NCI-H2029 (cell line): ENCODE measurements at regions not wholly inside any gene's neighbourhood (a gene's known extent, or its start where the extent isn't known, plus 50 kb on each side); places are given as distances from the start of the nearest gene placed in this dataset.

ENCODE experiments used
- DNase-seq: peaks from one replicate; lab custom pipeline; 2025; lab: John Stamatoyannopoulos, UW

DNA sequence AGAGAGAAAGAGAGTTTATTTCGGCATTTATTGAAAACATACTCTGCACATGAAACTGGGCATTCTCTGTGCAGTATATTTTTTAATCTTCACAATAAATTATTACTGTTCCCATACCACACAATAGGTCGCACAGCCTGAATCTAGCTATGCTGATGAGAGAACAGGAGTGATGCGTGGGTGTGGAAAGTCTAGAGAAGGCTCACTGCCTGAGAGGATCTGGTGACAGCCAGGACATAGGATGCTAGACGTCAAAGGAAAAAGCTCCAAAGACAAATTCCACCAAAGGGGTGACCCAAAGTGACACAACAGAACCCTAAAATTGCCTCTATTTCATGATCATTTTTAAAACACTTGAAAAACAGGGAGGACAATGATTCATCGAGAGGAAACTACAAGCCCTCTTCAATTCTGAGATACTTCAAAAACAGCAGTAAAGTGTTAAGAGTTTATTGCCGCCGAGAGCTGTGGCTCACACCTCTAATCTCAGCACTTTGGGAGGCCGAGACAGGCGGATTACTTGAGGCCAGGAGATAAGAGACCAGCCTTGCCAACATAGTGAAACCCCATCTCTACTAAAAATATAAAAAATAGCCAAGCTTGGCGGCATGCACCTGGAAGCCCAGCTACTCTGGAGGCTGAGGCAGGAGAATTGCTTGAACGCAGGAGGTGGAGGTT, 189.6 kb upstream of the NBEA start:
- DNase-seq = no peak

DNA sequence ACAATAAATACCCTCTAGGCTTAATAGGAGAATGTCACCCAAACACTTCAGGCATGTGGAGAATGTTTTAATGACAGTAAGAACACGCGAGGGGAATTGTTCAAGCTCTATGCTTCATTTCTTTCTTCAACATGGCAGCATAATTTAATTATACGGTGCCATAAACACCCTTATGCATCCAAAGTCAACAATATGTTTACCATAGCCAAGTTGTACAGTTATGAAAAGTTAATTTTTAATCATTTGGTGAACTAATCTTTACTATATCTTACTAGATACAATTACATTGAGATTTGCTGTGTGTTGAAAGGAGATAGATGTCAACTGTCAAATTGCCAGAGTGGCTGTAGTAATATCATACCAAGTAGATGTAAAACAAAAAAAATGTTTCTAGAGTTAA, 185.9 kb upstream of the NBEA start:
- DNase-seq = no peak

DNA sequence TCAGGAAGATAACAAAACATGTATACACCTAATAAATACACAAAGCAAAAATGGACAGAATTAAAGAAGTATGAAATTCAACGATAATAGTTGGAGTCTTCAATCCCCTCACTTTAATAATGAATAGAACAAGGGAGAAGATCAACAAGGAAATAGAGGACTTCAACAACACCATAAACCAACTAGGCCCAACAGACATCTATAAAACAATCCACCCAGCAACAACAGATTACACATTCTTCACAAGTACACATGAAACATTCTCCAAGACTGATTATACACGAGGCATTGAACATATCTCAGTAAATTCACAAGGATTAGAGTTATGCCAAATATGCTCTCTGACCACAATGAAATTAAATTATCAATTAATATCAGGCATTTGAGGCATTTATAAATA, 185.5 kb upstream of the NBEA start:
- no peak for DNase-seq

GRCh38 chr13:34757441-34757840, 184.6 kb upstream of the NBEA start:
- DNase-seq = no peak

DNA sequence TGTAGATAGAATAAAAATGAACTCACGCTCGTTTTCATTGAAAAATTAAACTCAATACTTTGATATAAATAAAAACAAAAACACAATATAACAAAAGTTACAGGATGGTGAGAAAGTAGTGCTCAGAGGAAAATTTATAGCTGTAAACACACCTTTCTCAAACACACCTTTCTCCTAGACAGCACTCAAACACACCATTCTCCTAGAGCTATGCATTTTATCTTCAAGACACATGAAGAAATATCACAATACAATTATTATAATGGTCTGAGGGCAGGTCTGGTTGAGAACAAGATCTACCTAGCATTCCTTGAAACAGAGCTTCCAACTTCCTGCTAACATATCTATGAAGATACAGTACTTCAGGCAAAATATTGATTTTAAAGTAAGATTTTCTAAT, 183.4 kb upstream of the NBEA start:
- DNase-seq = no peak

DNA sequence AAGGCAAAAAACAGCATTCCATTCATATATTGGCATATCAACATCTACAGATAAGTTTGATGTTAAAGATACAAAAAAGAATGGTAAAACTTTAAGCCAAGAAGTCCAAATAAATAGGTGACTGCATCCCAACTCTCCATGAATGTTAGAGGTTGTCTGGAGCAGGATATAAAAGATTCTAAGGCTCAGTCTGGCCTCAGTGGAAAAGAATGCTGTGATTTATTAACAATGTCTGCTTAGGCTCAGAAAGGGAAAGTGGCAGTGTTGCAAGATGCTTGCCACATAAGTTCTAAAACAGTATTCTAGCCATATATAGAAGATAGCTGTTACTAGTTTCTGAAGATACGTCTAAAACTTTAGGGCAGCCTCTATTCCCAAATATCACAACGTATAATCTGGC, 179.8 kb upstream of the NBEA start:
- no peak for DNase-seq

DNA sequence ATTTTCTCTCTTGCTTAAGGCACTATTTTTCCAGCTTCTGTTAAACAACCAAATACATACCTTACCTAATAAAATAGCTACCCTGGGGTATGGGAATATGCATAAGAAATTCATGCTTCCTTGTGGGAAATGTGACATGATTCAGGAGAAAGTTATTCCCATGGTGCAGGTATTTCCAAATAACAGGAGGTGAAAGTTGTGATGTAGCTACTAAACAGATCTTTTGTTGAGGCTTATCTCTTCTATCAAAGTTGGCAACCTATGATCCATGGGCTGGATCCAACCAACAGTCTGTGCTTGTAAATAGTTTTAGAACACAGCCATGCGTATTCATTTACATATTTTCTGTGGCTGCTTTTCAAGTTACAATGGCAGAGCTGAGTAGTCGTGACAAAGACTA, 177.8 kb upstream of the NBEA start:
- DNase-seq = no peak

- no peak for DNase-seq
Observed at GRCh38 chr13:34765446-34766180, 176.5 kb upstream of the NBEA start.

DNA sequence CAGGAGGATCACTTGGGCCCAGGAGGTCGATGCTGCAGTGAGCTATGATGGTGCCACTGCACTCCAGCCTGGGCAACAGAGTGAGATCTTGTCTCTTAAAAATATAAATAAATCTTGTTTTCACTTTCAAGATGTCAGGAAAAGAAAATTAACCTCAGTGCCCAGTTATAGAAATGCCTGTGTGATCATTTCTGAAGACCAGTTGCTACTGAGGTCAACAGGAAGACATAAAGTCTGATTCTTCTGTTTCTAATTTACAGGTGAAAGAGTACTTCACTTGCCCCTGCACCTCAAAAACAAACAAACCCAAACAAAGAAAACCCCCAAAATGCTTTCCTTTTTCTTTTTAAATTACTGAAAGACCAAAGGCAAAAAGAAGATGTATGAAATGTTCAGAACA, 174.3 kb upstream of the NBEA start:
- no peak for DNase-seq

DNA sequence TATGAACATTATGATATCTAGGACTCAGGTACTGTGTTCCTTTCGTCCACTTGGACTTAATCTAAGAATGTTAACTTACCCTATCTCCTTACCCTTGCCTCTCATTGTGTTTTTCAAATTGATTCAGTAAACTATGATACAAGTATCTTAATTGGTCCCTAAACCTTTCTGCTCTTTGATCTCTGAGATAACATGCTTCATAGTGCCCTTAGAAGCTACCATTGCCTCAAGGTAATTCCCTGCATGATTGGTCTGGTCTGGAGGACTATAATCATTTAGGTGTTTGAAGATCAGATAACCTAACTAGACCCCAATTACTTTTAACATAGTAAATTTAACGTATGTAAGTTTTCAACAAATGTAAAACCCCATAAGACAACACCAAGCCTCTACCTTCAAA, 169.9 kb upstream of the NBEA start:
- DNase-seq = no peak

DNA sequence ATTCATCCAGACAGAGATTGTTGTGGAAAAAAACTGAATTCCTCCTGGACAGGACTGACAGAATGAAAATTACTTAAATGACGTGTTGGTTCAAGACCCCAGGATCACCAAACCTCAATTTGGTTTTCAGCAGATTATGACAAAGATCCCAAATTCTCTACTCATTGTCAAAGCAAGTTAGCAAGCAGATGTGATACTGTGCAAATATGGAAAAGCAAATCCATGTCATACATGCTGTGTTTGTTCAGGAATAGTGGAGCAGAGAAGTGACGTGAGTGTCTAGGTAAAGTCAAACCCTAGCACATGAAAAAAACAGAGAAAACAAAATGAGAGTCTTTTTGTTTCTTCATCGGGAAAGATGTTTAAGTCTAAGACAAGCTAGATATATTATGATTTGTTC, 169.2 kb upstream of the NBEA start:
- DNase-seq = no peak

DNA sequence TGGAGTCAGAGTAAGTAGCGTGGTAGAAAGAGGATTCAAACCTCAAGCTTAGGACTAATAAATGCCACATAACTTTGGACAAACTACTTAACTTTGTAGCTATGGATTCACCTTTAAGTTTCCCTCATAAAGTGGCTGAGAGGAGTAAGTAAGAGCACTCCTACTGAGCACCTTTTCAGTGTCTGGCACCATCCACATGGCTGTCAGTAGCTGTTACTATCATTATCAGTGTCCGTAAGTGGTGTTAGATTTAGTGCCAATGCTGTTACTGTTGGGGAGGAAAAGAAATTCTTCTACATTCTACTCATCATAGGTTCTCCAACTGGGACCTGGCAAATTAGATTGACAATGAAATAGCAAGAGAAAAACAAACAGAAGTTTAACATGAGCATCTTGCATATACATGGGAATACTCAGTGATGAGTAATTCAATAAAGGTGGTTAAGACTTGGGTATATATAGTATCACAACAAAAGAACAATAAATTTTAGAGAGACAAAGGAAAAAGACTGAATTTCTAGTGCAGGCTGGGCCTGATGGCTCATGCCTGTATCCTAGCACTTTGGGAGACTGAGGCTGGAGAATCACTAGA, 165.6 kb upstream of the NBEA start:
- DNase-seq = no peak

DNA sequence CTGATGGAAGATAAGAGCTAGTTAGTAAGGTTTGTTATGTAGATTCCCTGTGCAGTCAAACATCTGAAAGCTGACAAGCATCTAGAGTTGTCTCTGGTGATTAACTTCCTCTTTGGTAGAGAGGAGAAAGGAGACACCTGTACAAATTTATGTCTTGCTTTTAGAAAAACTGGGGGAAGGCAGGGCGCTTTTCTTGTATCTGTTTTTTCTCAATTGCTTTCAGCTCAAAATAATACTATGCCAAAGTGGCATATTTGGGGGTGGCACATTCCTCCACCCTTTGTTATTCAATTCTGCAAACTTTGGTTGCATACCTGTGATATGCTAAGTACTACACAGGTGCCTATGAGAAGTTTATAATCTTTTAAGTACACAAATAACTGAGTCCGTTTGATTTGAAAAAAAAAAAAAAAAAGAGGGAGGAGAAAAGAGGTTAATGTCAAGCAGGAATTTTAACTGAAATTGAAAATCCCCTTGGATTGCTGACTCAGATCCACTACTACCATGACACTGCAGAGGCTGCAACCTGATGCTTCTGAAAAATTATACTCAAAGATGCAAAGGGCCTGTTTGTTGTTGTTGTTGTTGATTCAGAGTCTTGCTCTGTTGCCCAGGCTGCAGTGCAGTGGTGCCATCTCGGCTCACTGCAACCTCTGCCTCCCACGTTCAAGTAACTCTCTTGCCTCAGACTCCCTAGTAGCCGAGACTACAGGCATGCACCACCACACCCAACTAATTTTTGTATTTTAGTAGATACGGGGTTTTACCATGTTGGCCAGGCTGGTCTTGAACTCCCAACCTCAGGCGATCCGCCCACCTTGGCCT, 164.8 kb upstream of the NBEA start:
- no peak for DNase-seq

GRCh38 chr13:34777914-34778303, 164.2 kb upstream of the NBEA start:
- DNase-seq = no peak

- no peak for DNase-seq
Observed at GRCh38 chr13:34779171-34779570, 162.9 kb upstream of the NBEA start.

GRCh38 chr13:34793301-34793700, 148.8 kb upstream of the NBEA start:
- no peak for DNase-seq

DNA sequence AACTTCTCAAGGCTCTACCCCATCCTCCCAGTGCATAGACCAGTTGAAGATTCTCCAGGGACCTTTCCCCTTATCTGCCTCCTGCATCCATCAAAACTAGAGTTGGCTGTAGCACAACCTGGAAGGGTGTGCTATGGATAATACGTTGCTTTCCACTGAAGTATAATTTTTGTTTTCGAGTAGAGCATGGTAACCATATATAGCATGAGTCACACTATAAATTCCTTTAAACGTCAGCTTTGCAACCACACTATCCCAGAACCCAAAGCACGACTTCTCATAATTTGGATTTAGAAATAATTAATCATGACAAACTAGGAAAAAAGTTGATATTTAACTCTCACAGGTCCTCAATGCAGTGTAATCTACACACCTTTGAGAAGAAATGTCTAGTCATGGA, 138.3 kb upstream of the NBEA start:
- no peak for DNase-seq

GRCh38 chr13:34805347-34805746, 136.7 kb upstream of the NBEA start:
- no peak for DNase-seq

GRCh38 chr13:34808649-34809048, 133.4 kb upstream of the NBEA start:
- no peak for DNase-seq

DNA sequence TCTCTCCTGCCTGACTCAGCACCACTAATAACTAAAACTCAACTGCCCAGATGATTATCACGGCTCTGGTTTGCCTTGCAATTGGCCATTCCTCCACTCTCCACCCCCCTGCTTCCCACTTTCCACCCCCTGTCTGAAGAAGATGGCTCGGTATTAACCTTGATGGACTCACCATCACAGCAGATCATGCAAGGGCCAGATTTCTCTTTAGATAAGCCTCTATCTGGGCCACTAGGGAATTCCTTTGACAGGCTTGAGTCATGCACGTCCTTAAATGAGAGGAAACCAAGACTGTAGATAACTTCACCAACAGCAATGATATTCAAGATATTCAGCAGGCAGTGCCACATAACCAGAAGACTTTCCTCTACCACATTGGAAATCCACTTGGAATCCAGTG, 131.1 kb upstream of the NBEA start:
- no peak for DNase-seq

DNA sequence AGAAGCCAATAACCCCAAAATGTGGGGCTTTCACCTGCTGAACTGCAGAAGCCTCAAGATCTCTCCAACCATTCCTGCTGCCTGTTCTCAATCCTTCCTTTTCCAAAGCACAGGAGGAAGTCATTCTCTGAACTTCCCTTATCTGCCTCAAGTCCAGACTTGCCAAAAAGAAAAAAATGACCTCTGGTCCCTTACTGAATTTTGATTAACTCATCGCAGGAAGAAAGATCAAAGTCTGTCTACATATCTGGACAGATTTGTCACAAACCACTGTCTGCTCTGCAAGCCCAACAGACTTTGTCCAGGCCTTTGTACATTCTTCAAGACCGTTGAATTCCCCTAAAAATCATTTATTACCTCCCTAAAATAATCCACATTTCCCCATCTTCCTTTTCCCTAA, 126.5 kb upstream of the NBEA start:
- DNase-seq = no peak

DNA sequence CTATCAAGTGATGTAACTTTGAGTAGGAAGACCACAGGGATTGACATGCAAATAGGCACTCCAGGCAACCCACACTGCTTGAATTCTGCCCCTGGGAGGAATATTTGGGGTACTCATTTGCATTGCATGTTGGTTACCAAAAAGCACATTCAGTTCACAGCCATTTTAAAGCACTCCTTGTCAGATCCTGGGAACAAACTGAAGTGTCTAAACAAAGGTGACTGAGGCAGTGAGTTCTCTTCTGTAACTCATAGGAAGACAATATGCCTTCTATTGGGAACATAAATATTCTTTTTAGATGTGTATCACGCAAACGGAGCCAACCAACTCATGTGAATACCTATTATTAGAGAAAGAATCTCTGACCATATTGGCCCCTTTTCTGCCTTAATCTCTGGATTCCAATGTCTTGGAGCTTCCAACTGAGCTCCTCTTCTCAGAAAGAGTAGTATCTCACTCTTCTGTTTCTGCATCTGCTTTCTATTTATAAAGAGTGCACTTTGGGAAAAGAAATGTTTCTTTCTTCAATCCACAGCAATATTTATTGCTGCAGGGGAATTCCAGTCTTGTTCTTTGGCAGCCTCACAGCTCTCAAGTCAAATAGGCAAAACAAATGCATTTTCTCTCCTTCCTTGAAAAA, 125.7 kb upstream of the NBEA start:
- DNase-seq = no peak
